Type B pancreatic cell (in vitro differentiated cells): ENCODE measurements at regions not wholly inside any gene's neighbourhood (a gene's known extent, or its start where the extent isn't known, plus 50 kb on each side); places are given as distances from the start of the nearest gene placed in this dataset.
A peak's percentile ranks its signal among the peaks of the same experiment; 100 is the strongest.
"Not testable (repeated sequence)": the region's sequence is repeated elsewhere in the genome, so short reads cannot be mapped to it uniquely, and the experiment has no call there.

Experiments used
- DNase-seq: peaks from one replicate; pipeline ENCODE4 v3.0.0; 2021; ENCODE audit warnings: mixed read lengths; ENCODE audit not compliant: unreplicated experiment; ENCODE audit errors: extremely low spot score
- H3K27ac Mint-ChIP-seq: 2 replicates; pipeline ENCODE4 v1.8.0; 2021; ENCODE audit warnings: mild to moderate bottlenecking, mixed read lengths
- H3K27me3 Mint-ChIP-seq: 2 replicates; pipeline ENCODE4 v1.8.0; 2021; ENCODE audit warnings: mixed read lengths
- H3K36me3 Mint-ChIP-seq: 2 replicates; pipeline ENCODE4 v1.8.0; 2021; ENCODE audit warnings: mixed read lengths
- H3K4me1 Mint-ChIP-seq: one replicate; pipeline ENCODE4 v1.8.0; 2021; ENCODE audit warnings: mixed read lengths; ENCODE audit not compliant: unreplicated experiment
- H3K4me3 Mint-ChIP-seq: 2 replicates; pipeline ENCODE4 v1.8.0; 2021; ENCODE audit warnings: mild to moderate bottlenecking, mixed read lengths
- H3K9me3 Mint-ChIP-seq: 2 replicates; pipeline ENCODE4 v1.8.0; 2021; ENCODE audit warnings: mixed read lengths
- CTCF ChIP-seq: fragments of 200-600 bp; sonication (generic); conservative IDR thresholded peaks from 2 replicates; pipeline ENCODE4 v1.5.0; 2021; ENCODE audit warnings: antibody characterized with exemption, mild to moderate bottlenecking

GRCh38 chr1:95642035-95642434 is 408.0 kb downstream of the RWDD3 start:
- Mint-ChIP-seq H3K27me3 (no peaks in the 10 kb centered on the region), H3K4me1 (peaks cover 5% of the 10 kb centered on the region), H3K36me3 (no peaks in the 10 kb centered on the region), H3K9me3 (peaks cover 7% of the 10 kb centered on the region), H3K27ac (no peak overlapping the region), H3K4me3 (no peak overlapping the region)
- no peak for TF ChIP-seq CTCF
- no peak for DNase-seq

DNA sequence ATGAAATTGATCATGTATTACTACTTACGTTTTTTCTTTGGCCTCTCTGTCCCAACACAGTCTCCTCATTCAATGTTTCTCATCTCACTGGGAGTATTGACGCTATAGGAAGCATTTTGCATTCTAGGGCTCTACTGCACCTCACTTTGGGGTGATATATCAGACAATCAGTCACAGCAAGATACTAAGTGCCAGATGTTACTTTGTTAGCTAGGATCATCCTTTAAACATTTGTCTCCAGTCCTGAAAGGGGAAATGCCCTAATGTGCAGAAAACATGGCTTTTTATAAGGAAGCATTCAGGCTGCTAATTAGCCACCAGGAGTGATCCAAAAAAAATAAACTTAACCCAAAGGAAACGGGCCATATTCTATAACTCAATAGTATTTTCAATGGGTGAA is 409.1 kb downstream of the RWDD3 start:
- Mint-ChIP-seq H3K4me3 (no peak overlapping the region), H3K27me3 (no peaks in the 10 kb centered on the region)
- TF ChIP-seq CTCF: no peak

GRCh38 chr1:95645126-95645525 is 411.1 kb downstream of the RWDD3 start:
- H3K4me3 Mint-ChIP-seq, H3K4me1 Mint-ChIP-seq, H3K36me3 Mint-ChIP-seq: not testable (repeated sequence)

More for the DNA sequence above, 409.1 kb downstream of the RWDD3 start:
- Mint-ChIP-seq H3K9me3 (peaks cover 7% of the 10 kb centered on the region), H3K36me3 (no peaks in the 10 kb centered on the region), H3K4me1 (peaks cover 5% of the 10 kb centered on the region), H3K27ac (no peak overlapping the region)
- no peak for DNase-seq

DNA sequence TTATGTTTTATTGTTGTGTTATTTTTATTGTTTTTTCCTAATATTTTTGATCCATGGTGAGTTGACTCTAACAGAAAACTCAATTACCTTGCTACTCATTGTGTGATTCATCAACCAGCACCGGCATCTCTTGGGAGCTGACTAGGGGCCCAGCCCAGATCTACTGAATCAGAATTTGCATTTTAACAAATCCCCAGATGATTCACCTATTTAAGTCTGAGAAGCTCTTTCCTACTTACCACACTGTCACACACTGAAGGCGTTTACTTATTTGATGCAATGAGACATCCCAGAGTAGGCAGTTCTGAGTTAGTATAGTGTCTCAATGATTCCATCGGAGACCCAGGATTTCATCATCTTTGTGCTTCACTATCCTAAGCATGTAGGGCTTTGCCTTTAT is 416.6 kb downstream of the RWDD3 start:
- H3K36me3 Mint-ChIP-seq: no peaks in the 10 kb centered on the region
- no peak overlapping the region for H3K4me3 Mint-ChIP-seq

More at GRCh38 chr1:95645126-95645525, 411.1 kb downstream of the RWDD3 start:
- not testable (repeated sequence) for H3K27me3 Mint-ChIP-seq, H3K9me3 Mint-ChIP-seq, DNase-seq
- H3K27ac Mint-ChIP-seq: peak overlapping the region; percentile 13

GRCh38 chr1:95652423-95652965 is 418.5 kb downstream of the RWDD3 start:
- Mint-ChIP-seq H3K27ac (no peak overlapping the region), H3K27me3 (no peaks in the 10 kb centered on the region), H3K4me1 (peaks cover 22% of the 10 kb centered on the region), H3K4me3 (no peak overlapping the region), H3K36me3 (no peaks in the 10 kb centered on the region), H3K9me3 (no peaks in the 10 kb centered on the region)
- DNase-seq: no peak
- no peak for TF ChIP-seq CTCF

More for the DNA sequence above, 416.6 kb downstream of the RWDD3 start:
- no peaks in the 10 kb centered on the region for H3K27me3 Mint-ChIP-seq
- H3K9me3 Mint-ChIP-seq: peaks cover 7% of the 10 kb centered on the region
- no peak overlapping the region for H3K27ac Mint-ChIP-seq
- TF ChIP-seq CTCF: no peak
- peaks cover 22% of the 10 kb centered on the region for H3K4me1 Mint-ChIP-seq
- no peak for DNase-seq

DNA sequence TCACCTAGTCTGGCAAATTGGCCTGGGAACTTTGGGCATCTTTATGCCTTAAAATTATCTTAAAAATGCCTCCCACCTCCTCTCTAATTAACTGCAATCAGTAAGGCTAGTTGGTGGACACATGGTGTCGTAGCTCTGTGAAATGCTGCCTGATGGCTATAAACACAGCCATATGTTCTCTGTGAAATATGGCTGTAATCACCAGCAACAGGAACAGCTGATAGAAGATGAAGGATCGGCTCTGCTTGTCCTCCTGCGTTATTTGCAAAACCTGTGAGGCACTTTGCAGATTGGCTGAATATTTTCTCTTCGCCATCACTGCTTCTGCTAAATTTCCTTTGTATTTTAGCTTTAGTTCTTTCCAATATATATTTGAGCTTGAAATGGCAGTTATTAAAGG is 419.6 kb downstream of the RWDD3 start:
- no peaks in the 10 kb centered on the region for H3K9me3 Mint-ChIP-seq
- H3K4me1 Mint-ChIP-seq: peaks cover 22% of the 10 kb centered on the region
- DNase-seq: no peak
- H3K36me3 Mint-ChIP-seq: no peaks in the 10 kb centered on the region
- TF ChIP-seq CTCF: no peak
- no peak overlapping the region for H3K27ac Mint-ChIP-seq
- no peaks in the 10 kb centered on the region for H3K27me3 Mint-ChIP-seq
- H3K4me3 Mint-ChIP-seq: no peak overlapping the region
